Stomach (tissue), 8 donors: ENCODE measurements at regions not wholly inside any gene's neighbourhood (a gene's known extent, or its start where the extent isn't known, plus 50 kb on each side); places are given as distances from the start of the nearest gene placed in this dataset.

ENCODE experiments used
- DNase-seq, 2 donors: peaks; one replicate each; pipeline versions ENCODE4 v3.0.0 to v3.0.0-alpha.2; 2013 to 2019
- H3K27ac ChIP-seq, 5 donors: fragments of 200-600 bp in 4 of 5; sonication (generic) in 4 of 5; one replicate each; pipeline ENCODE4 v1.5.1; 2013 to 2019; ENCODE audit warnings: mild to moderate bottlenecking in 1 of 5, moderate library complexity in 1 of 5
- H3K27me3 ChIP-seq, 3 donors: fragments of 200-600 bp; sonication (generic); one replicate each; pipeline ENCODE4 v1.5.1; 2017 to 2019; ENCODE audit warnings: mixed run types in 1 of 3
- H3K36me3 ChIP-seq, 4 donors: fragments of 200-600 bp; sonication (generic); 1 replicate in 3 of 4; 2 replicates in 1 of 4; pipeline ENCODE4 v1.5.1; 2016 to 2019
- H3K4me1 ChIP-seq, 4 donors: fragments of 200-600 bp; sonication (generic); one replicate each; pipeline ENCODE4 v1.5.1; 2016 to 2019
- H3K4me3 ChIP-seq, 4 donors: fragments of 200-600 bp; sonication (generic) in 3 of 4; one replicate each; pipeline ENCODE4 v1.5.1; 2016 to 2019; ENCODE audit warnings: mild to moderate bottlenecking in 1 of 4
- H3K9me3 ChIP-seq, 4 donors: fragments of 200-600 bp; sonication (generic); one replicate each; pipeline ENCODE4 v1.5.1; 2016 to 2019
- CTCF ChIP-seq, 7 experiments: fragments of 450-650 bp in 4 of 7; fragments of 200-600 bp in 3 of 7; sonication (generic) in 3 of 7; IDR thresholded peaks; one replicate each; pipeline ENCODE4 v1.5.1; 2016 to 2019; ENCODE audit warnings: antibody characterized with exemption in 7 of 7, control low read depth in 2 of 7, mild to moderate bottlenecking in 1 of 7
- EP300 ChIP-seq: sonication (generic); formaldehyde crosslinking; IDR thresholded peaks from one replicate; pipeline ENCODE4 v1.6.1; 2017; ENCODE audit warnings: antibody characterized with exemption
- POLR2A ChIP-seq, 4 donors: fragments of 450-650 bp; IDR thresholded peaks; one replicate each; pipeline ENCODE4 v1.6.1; 2016; ENCODE audit warnings: antibody characterized with exemption in 4 of 4, control low read depth in 2 of 4, mild to moderate bottlenecking in 1 of 4, moderate library complexity in 1 of 4
- POLR2AphosphoS5 ChIP-seq, 3 donors: sonication (generic); formaldehyde crosslinking; IDR thresholded peaks; one replicate each; pipeline ENCODE4 v1.6.1; 2016; ENCODE audit warnings: antibody characterized with exemption in 3 of 3
- WGBS, 5 donors: extraction: QIAGEN DNeasy Blood & Tissue Kit in 3 of 5; methylation state at CpG; one replicate each; pipeline versions ENCODE4 v1.1.5 to v1.1.7; 2013 to 2018; 5-methylcytosine and 5-hydroxymethylcytosine counted together
- intact Hi-C: fragments of 100-400 bp; cut with DNase I; formaldehyde crosslinking; loops from one replicate; pipeline ENCODE4 v1.15.1; 2023; ENCODE audit warnings: low total_unique reads
- donor health status: healthy with polysubstance abuse.
- donor health status: Bipolar disorder and iron deficiency.
- donor health status: healthy.

- DNase-seq: peak in 1 of 2 donors; percentile 50
- no peak overlapping the region for H3K4me3 ChIP-seq
- 62 to 82% (median 74%) methylated on average over 3 of the region's 3 CpGs for WGBS, 5 donors
- no peaks in the 10 kb centered on the region for H3K9me3 ChIP-seq
- no peaks in the 10 kb centered on the region for H3K27me3 ChIP-seq
- no peak for TF ChIP-seq EP300
- TF ChIP-seq POLR2AphosphoS5 (IDR thresholded peaks at IDR 0.05): no peak
- no peak for TF ChIP-seq CTCF (IDR thresholded peaks at IDR 0.05)
- no peak for TF ChIP-seq POLR2A (IDR thresholded peaks at IDR 0.05)
- H3K27ac ChIP-seq: no peak overlapping the region
- peaks cover 0 to 13% (median 6%) of the 10 kb centered on the region in 4 donors for H3K4me1 ChIP-seq
- H3K36me3 ChIP-seq: no peaks in the 10 kb centered on the region
- intact Hi-C loops: no loop called here
These were observed 66.2 kb upstream of the CORO2B start for GRCh38 chr15:68512598-68512997.

GRCh38 chr15:68515371-68516095 is 63.3 kb upstream of the CORO2B start:
- no peak overlapping the region for H3K27ac ChIP-seq
- no peaks in the 10 kb centered on the region for H3K36me3 ChIP-seq
- intact Hi-C loops: no loop called here
- DNase-seq: no peak
- no peaks in the 10 kb centered on the region for H3K9me3 ChIP-seq
- no peak for TF ChIP-seq CTCF (IDR thresholded peaks at IDR 0.05)
- TF ChIP-seq EP300: no peak
- TF ChIP-seq POLR2AphosphoS5 (IDR thresholded peaks at IDR 0.05): no peak
- TF ChIP-seq POLR2A (IDR thresholded peaks at IDR 0.05): no peak
- no peak overlapping the region for H3K4me3 ChIP-seq
- no peaks in the 10 kb centered on the region for H3K27me3 ChIP-seq
- H3K4me1 ChIP-seq: peaks cover 0 to 21% (median 12%) of the 10 kb centered on the region in 4 donors
- 75 to 83% (median 80%) methylated on average over 6 of the region's 6 CpGs for WGBS, 5 donors

GRCh38 chr15:68517285-68517761 is 61.5 kb upstream of the CORO2B start:
- TF ChIP-seq POLR2AphosphoS5 (IDR thresholded peaks at IDR 0.05) (no peak), EP300 (no peak), CTCF (IDR thresholded peaks at IDR 0.05) (no peak), POLR2A (IDR thresholded peaks at IDR 0.05) (no peak)
- Histone ChIP-seq H3K4me1 (peaks cover 0 to 21% (median 12%) of the 10 kb centered on the region in 4 donors), H3K27me3 (no peaks in the 10 kb centered on the region), H3K27ac (peak overlapping the region in 3 of 5 donors; percentile 49 to 66 (median 62)), H3K4me3 (no peak overlapping the region), H3K36me3 (no peaks in the 10 kb centered on the region), H3K9me3 (no peaks in the 10 kb centered on the region)
- DNase-seq: no peak
- intact Hi-C loops: no loop called here
- 64 to 74% (median 68%) methylated on average over 6 of the region's 6 CpGs for WGBS, 5 donors

- no peak for TF ChIP-seq CTCF (IDR thresholded peaks at IDR 0.05)
- TF ChIP-seq POLR2AphosphoS5 (IDR thresholded peaks at IDR 0.05): no peak
- no peak for TF ChIP-seq POLR2A (IDR thresholded peaks at IDR 0.05)
- no peak for TF ChIP-seq EP300
- H3K36me3 ChIP-seq: no peaks in the 10 kb centered on the region
- no peaks in the 10 kb centered on the region for H3K27me3 ChIP-seq
- WGBS, 5 donors: 62 to 73% (median 67%) methylated on average over 6 of the region's 6 CpGs
- intact Hi-C loops: no loop called here
- H3K9me3 ChIP-seq: no peaks in the 10 kb centered on the region
- no peak overlapping the region for H3K4me3 ChIP-seq
- no peak for DNase-seq
- peaks cover 0 to 21% (median 12%) of the 10 kb centered on the region in 4 donors for H3K4me1 ChIP-seq
- peak overlapping the region in 4 of 5 donors; percentile 9 to 66 (median 56) for H3K27ac ChIP-seq
These were observed 60.7 kb upstream of the CORO2B start for GRCh38 chr15:68518046-68518445.
